ENCODE measurements at regions not wholly inside any gene's neighbourhood (a gene's known extent, or its start where the extent isn't known, plus 50 kb on each side); places are given as distances from the start of the nearest gene placed in this dataset.
A peak's percentile ranks its signal among the peaks of the same experiment; 100 is the strongest.
"Not testable (repeated sequence)": the region's sequence is repeated elsewhere in the genome, so short reads cannot be mapped to it uniquely, and the experiment has no call there.

DNA sequence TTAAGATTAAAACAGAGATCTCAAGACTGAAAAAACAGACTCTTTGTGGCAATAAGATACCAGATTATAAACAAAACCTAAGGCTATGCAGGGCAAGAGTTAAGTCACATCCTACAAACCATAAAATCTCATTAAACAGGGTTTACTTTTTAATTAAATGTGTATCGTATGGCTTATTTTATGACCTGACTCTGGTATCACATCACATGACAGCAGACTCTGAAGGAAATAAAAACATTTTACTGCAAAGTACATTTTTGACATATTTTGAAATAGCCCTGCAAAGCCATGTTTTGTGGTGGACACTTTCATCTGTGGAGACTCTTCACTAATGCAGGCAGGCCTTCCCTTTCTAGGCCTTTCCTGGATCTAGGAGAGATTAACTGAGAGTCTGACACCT lies 327.6 kb upstream of the CLEC14A start:
- no peak for DNase-seq (ENCODE audit: low spot score)

DNA sequence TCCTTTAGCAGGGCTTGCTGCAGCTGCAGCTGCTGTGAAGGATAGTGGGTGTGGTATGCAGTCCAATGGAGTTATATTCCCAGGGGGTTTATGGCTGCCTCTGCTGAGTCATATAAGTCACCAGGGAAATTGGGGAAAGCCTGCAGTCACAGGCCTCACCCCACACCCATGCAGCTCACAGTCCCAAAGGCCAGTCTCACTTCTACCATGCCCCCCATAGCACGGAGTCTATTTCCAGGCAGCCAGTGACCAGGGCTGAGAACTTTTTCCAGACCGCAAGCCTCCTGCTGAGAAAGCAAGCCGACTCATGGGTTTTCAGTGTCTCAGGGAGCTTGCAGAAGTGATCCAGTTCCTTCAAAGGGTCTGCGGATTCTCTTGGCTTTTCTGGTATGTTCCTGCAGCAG lies 322.4 kb upstream of the CLEC14A start:
- DNase-seq (ENCODE audit: low spot score) = no peak

DNA sequence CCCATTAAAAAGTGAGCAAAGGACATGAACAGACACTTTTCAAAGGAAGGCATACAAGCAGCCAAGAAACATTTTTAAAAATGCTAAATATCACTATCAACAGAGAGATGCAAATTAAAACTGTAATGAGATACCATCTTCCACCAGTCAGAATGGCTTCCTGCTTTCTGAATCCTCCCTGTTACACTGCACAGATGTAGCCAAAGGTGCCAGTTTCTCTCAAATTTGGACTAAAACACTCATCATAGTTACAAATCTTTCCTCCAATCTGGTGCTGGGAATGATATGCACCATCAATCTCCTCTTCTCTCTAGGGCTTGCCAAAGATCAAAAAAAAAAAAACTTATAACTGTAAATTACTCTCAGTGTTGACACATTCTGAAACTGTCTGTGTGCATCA lies 311.8 kb upstream of the CLEC14A start:
- no peak for DNase-seq (ENCODE audit: low spot score)

DNA sequence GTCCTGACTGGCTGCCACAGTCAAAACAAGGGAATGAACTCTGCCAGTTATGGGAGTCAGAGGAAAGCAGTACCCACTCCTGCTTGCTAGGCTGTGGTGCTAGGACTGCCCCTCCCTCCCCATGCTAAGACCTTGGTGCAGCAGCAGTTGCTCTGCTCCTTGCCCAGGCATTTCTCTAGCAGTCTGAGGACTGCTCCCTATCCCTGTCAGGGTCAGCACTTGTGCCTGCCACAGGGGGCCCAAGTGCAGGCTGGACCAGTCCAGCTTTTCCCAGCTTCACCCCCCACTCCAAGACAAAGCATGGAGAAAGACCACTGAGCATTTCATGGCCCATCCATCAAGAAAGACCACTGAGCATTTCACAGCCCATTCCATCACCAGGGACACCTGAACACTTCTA lies 305.8 kb upstream of the CLEC14A start:
- DNase-seq (ENCODE audit: low spot score) = no peak

DNA sequence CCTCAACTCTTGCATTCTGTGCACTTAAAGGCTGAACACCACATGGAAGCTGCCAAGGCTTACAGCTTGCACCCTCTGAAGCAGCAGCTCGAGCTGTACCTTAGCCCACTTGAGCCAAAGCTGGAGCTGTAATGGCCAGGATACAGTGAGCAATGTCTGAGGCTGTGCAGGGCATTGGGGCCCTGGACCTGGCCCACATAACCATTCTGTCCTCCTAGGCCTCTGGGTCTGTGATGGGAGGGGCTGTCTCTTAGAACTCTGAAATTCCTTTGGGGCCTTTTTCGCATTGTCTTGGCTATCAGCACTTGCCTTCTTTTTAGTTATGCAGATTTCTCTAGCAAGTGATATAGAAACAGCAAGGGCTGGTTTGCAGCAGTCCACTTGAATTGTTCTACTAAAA lies 303.8 kb upstream of the CLEC14A start:
- no peak for DNase-seq (ENCODE audit: low spot score)

DNA sequence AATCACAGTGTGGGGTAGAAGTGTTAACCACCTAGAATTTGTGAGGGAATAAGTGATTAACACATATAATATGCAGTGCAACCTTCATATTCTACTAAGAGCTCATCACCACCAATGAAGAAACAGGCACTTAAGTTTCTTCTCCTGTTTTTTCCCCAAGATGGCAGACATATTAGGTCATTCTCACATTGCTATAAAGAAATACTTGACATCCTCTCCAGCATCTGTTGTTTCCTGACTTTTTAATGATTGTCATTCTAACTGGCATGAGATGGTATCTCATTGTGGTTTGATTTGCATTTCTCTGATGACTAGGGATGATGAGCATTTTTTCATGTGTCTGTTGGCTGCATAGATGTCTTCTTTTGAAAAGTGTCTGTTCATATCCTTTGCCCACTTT lies 301.5 kb upstream of the CLEC14A start:
- not testable (repeated sequence) for DNase-seq (ENCODE audit: low spot score)

DNA sequence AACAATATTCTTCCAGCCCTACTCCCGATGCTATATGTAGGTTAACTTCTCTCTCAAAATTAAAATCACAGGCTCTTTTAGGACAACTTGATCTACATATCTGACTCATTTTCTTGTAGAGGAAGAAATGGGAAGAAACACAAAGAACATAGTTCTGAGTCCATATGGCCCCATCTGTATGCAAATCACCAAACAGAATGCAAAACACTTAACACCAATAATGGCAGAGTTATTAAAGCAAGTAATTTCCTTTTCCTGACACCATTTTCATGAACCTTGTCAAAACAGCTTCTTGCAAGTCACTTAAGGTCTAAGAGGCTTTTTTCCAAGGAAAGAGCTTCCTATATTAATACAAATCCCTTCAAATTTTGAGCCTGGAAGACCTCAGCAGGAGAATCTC lies 300.4 kb upstream of the CLEC14A start:
- no peak for DNase-seq (ENCODE audit: low spot score)

DNA sequence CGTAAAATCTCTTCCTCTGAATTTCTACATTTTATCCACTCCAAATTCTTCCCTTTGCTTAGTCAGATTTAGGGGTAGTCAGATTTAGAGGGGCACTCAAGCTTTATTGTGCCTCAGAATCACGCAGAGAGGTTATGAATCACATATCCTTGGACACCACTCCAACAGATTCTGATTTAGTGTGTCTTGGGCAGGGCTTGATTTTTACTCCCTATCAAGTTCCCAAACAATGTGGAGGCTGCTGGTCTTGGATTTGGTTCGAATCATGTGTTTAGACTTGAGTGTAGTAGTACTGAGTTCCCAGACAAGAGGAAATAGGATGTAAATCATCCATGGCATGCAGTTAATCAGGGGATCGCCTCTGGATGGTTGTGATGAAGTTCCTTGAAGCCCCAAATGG lies 298.1 kb upstream of the CLEC14A start:
- DNase-seq (ENCODE audit: low spot score) = no peak

DNA sequence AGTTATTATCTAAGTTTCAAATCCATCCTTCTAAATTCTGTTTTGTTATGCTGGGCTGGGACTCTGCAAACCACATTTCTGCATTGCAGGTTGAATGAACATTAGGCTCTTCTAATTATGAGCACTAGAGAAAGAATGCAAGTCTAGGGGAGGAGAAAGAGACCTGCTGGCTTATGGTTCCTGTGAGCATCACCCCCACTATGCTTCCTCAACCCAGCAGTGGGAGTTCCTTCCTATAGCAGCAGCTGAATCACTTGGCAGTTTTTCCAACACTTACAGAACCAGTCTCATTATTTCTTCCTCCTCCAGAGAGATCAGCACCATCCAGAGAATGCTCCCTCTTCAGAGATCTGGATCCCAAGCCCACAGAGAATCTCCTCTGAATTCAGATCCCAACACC lies 297.7 kb upstream of the CLEC14A start:
- DNase-seq (ENCODE audit: low spot score) = peak; percentile 7

DNA sequence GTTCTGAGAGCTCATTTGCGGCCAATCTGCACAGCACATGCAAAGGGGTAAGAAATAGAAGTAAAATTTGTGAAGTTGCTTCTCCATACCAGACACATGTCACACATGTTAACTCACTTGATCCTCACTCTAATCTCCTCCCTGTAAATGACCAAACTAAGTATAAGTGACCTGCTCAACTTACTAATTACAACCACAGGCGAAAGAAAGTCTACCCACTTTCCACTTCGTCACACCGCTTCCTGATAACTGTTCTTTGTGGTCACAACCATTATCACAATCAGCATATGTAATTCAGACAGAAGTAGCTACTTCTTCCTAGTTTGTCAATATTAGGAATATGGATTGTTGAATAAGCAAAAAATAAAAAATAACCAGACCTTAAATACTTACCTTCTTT lies 293.7 kb upstream of the CLEC14A start:
- no peak for DNase-seq (ENCODE audit: low spot score)

DNA sequence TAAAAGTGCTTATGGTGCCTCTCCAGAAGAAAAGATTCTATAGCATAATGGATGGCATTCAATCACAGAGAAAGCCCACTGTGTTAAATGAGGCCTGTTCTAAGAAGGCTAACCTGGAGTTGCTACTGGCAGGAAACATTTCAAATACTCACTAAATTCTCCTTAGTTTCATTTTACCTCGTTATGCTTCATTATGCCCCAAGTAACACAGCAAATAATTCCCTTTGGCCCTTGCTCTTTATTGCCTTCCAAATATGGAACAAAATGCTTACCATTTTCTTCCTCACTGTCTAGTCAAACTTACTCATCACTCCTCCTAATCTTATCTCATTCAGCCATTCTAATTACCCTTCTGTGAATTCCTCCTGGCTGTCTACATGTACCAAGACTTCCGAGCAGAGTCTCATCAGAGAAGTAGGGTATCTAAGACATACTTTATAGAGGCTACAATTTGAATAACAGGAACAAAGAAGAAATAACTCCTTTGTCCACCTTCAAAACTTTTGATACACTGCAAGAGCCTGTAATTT lies 292.1 kb upstream of the CLEC14A start:
- no peak for DNase-seq (ENCODE audit: low spot score)

DNA sequence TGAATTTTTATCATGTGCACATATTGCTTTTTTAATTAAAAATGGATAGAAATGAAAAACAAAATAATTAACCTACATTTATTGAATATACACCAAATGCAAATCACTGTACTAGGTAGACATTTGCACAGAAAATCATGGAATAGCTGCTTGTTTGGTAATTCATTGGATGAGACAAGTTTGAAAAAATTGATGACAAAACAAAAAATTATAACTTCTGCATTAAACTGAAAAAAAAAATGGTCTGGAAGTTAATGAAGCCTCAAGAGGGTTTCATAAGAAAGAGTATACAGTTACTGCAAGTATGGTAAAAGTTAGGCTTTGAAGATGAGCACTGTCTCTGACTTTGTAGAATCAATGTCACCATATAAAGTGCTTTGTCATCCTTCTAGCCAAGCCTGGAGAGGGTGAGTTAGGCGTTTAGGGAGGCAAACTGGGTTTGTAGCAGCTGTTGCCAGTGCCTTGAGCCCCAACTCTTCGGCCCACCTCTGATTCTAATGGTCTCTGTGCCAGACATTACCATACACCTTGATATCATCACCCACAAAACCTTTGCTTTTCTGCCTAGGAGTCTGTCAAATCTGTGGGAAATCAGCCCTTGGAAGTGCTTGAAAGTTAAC lies 291.1 kb upstream of the CLEC14A start:
- no peak for DNase-seq (ENCODE audit: low spot score)

DNA sequence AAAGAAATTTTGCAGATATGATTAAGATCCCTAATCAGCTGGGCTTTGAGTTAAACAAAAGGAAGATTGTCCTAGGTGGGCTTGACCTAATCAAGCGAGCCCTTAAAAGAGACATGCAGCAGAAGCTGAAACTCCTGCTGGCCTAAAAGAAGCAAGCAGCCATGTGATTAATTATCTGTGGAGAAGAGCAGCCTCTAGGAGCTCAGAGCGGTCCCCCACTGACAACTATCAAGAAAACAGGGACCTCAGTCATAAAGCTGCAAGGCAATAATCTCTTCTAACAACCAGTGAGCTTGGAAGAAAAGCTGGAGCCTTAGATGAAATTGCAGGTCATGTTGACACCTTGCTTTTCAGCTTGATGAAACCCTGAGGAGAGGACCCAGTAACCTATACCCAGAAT lies 288.9 kb upstream of the CLEC14A start:
- no peak for DNase-seq (ENCODE audit: low spot score)

DNA sequence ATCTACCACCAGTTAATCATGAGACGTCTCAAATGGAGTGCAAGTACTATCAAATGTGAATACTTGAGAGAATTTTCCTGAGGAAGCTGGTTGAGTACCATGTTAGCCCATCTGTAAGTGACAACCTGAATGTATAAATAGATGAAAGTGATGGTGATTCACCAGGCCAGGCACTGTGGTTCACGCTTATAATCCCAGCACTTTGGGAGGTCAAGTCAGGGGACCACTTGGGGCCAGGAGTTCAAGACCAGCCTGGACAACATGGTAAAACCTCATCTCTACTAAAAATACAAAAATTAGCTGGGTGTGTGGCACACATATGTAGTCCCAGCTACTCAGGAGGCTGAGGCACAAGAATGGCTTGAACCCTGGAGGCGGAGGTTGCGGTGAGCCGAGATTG lies 288.0 kb upstream of the CLEC14A start:
- not testable (repeated sequence) for DNase-seq (ENCODE audit: low spot score)

DNA sequence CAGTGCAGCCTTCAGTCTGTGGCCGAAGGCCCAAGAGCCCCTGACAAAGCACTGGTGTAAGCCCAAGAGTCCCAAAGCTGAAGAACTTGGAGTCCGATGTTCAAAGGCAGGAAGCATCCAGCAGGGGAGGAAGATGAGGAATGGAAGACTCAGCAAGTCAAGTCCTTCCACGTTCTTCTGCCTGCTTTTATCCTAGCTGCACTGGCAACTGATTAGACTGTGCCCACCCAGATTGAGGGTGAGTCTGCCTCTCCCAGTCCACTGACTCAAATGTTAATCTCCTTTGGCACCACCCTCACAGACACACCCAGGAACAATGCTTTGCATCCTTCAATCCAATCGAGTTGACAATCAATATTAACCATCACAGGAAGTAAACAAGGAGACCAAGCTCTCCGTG lies 282.2 kb upstream of the CLEC14A start:
- not testable (repeated sequence) for DNase-seq (ENCODE audit: low spot score)

DNA sequence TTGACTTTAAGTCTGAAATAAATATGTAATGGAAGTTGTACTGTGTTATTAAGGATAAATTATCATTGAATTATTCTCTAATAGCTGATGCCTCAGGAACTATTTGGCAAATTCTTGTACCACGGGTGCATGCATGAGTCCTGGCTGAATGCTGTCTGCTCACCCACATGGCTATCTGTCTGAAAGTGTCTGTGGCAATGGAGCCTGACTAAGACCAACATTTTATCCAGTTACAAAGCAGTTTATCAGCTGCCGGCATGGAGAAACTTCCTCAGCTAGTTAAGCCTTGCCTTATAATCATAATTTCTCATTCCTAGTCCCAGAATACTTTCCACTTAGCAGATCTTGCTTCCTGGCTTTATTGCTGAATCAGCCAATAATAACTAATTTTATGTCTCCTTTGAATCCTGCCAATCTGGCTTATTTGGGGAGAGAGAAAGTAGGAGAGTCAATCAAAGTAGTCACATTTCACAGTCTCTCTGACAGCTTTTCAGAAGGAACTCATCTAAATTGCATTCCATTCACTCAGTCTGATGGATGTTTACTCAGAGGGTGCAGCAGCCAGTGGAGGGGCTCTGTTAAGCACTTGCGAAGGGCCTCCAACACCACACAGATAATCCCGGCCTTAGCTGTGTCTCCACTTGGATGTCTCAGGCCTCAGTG lies 280.6 kb upstream of the CLEC14A start:
- DNase-seq (ENCODE audit: low spot score) = no peak

DNA sequence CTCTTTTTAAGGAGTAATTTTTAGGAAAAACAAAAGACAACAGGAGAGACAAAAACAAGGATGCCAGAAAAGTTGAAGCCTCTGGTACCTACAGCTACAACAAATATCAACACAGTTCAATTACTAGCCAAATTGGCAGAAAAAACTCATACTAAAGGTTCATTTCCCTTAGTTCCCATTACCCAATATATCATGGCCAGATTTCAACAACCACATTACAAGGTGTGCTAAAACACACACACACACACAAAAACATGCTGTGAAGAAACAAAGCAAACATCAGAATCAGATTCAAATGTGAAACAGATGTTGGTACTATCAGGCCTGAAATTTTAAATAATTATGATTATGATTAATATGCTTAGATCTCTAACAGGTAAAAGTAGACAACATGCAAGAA lies 272.7 kb upstream of the CLEC14A start:
- DNase-seq (ENCODE audit: low spot score) = no peak

DNA sequence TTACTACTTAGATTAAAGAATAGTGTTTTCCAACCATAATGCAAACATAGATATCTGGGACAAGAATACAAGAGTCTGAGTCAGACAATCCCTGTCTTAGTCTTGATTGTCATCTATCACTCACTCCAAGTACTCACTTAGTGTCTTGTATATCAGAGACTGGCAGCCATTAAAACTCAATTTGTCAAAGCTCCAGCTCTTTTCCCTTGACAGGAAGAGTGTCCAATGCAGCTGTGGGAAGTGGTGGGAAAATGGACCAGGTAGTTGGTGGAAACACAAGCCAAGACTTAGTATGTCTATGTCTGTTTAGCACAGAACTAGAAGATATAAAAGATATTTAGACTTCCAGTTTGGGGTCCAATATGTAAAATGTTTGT lies 271.6 kb upstream of the CLEC14A start:
- DNase-seq (ENCODE audit: low spot score) = no peak

DNA sequence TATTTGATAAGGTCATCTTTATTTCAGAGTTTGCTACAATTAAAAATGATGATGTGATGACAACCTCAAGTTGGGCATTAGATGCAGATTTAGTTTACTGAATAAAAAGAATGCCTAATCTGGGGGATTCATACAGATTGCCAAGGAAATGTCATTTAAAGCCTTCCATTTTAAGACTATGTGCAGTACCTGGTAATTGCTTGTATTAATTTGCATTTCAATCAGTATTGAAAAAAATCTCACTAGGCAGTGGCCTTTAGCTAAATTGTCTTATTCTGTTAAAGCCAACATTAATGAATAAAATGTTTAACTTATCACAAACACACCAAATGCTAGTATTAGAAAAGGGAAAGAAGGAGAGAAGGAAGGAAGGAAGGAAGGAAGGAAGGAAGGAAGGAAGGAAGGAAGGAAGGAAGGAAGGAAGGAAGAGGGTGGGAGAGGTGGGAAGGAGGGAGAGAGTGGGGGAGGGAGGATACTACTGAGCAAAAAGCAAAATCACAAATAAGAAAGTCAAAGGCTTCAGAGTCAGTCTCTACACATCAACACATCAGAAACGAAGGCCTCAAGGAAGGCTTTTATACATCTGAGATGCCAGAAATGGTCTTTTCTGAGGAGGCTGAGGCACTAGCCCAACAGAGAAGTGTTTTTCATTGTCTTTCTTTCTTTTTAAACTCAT lies 271.1 kb upstream of the CLEC14A start:
- no peak for DNase-seq (ENCODE audit: low spot score)

DNA sequence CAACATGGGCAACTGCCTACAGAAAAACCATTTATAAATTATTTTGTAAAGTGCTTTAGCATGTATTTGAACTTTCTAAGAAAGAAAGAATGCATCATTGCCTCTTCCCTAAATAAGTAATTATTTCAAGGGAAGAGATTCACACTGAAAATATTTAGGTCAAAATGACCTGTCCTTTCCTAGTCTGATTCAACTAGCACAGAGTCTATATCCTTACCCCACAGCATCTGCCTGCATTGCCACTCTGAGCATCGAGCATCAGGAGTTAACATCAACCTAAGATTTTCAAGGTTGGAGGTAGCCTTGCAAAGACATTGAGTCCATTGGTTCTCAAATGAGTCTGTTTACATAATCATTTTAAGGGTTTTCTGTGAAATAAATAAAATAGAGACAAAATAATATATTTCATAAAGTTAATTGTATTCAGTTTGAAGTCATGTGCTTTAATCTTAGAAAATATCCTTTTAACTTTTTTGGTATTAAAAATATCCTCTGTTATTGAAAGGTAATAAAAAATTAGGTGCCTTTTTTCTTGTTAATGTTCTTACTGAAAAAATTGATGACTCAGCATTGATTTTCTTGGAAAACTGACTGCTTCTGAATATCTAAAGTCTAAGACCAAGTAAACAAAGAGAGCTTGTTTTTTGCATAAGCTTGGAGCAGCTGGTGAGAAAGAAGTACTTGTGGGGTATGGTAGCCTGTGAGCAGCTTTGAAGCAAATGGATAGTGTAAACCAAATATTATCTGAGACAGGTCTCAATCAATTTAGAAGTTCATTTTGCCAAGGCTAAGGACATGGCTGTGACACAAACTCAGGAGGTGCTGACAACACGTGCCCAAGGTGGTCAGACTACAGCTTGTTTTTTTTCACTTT lies 269.0 kb upstream of the CLEC14A start:
- DNase-seq (ENCODE audit: low spot score) = no peak

DNA sequence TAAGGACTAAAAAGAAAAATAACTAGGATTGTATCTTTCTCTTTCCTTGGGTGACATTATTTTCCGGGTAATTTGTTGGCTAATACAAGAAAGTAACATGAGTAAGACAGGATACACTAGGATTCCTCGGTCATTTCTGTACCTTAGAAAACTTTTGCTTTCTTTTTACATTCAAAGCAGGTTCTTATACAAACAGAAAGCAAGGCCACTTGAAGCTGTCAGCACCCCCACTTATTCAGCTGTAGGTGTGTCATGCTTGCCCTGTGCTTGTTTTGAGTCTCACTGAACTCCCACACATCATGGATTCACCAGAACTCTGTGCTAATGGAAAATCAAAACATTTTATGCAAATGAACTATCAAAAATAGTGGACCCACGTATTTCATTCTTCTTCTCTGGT lies 266.8 kb upstream of the CLEC14A start:
- DNase-seq (ENCODE audit: low spot score) = no peak

DNA sequence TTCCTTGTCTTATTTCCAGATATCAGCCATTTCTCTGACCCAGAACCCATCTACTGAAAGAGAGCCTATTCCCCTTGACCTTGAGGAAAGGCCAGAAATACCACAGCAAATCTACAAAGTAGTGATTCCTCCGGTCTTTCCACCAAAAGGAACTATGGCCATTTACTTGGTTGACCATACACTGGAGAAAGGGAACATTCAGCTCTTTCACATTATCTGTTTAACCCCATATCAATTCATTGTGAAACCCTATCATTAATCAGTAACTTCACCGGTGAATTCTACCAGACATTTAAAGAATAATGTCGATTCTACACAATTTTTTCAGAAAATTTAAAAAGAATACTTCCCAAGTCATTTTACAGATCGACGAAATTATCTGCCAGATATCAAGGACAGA lies 265.7 kb upstream of the CLEC14A start:
- DNase-seq (ENCODE audit: low spot score) = no peak

DNA sequence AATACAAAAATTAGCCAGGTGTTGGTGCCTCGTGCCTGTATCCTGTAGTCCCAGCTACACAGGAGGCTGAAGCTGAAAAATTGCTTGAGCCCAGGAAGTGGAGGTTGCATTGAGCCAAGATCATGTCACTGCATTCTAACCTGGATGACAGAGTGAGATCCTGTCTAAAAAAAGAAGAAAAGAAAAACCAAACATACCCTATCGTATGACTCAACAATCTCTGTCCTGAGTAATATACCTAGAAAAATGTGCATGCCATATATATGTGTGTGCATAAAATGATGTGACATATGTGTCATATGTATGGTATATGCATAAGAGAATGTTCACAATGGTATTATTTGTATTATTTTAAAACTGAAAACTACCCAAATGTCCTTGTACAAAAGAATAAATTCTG lies 261.5 kb upstream of the CLEC14A start:
- DNase-seq (ENCODE audit: low spot score) = no peak

Data from AG08396 (cell line).